CD4-positive, alpha-beta T cell treated with Interleukin-10 for 1 hour (primary cell): ENCODE measurements at regions not wholly inside any gene's neighbourhood (a gene's known extent, or its start where the extent isn't known, plus 50 kb on each side); places are given as distances from the start of the nearest gene placed in this dataset.
"Not testable (repeated sequence)": the region's sequence is repeated elsewhere in the genome, so short reads cannot be mapped to it uniquely, and the experiment has no call there.

Experiments used
- DNase-seq: peaks from one replicate; pipeline ENCODE4 v3.0.0-alpha.2; 2020

DNA sequence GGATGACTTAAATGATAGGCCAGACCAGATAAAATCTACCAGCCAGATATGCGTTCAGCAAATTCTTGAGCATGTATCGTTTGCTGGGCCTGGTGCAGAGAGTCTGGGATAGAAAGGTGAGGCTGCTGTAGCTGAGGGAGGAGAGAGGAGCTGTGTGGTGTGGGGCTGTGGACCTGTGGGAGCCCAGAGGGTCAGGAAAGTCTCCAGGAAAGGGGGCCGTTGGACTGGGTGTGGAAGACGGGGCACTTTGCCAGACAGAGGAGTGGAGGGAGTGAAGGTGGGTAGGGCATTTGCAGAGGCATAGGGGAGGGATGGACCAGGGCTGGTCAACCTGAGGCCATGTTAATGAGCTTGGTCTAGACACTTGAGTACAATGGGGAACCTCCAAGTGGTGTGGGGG is 124.7 kb upstream of the UNC5B start:
- no peak for DNase-seq

DNA sequence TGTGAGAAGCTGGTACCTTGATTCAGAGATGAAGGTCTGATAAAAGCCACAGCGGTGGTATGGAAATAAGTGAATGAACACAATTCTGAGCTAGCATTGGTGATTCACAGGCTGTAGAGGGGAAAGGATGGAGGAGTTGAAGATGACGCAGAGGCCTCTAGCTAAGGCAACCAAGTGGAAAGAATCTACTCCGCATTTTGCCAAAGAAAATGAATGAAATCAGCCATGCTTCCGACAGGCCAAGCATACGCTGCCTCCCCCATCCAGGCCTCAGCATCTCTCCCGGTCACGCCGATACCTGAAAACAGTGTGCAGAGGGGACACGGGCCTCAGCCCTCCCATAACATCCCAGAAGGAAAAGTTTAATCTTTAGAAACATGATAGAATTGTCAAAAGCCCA is 124.3 kb upstream of the UNC5B start:
- DNase-seq = no peak

DNA sequence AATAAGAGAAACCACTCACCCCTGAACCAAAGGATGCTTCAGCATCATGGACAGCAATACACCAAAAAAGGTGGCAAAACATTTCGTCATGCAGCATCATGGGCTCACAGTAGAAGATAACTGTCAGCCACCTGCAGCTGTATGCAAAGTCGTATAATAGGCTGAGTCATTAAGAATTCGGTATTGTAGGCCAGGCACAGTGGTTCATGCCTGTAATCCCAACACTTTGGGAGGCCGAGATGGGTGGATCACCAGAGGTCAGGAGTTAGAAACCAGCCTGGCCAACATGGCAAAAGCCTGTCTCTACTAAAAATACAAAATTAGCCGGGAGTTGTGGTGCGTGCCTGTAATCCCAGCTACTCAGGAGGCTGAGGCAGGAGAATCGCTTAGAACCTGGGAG is 123.8 kb upstream of the UNC5B start:
- not testable (repeated sequence) for DNase-seq

DNA sequence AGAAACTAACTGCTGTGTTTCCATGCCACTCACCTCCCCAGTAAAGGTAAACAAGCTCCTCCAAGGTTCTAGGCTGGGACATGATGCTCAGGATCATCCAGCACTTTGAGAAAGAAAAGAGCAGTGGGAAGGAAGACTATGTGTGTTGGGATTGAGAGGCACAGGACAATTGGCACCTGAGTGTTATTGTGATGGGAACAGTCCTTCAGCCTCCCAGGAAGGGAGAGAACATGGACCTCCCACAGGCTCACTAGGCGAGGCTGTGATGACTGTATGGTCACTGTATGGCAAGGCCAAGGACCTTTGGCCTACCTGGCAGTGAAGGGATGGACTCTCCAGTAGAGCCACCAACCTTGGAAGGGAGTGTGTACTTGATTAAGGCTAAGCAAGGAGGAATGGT is 123.2 kb upstream of the UNC5B start:
- no peak for DNase-seq

DNA sequence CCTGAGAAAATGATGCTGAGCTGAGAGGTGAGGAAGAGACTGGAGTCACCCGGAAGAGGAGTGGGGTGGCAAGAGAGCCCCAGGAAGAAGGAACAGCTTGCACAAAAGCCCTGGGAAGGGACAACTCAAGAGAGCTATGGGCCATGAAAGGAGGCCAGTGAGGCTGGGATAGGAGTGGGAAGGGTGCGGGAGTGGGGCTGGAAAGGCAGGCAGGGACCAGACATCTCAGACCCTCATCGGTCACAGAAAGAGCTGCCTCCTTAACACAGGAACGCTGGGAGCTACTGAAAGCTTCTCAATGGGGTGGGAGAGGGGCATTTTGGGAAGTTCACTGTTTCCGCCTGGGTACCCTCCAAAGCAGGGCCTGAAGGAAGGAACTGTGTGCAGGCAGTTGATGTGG is 122.0 kb upstream of the UNC5B start:
- no peak for DNase-seq

DNA sequence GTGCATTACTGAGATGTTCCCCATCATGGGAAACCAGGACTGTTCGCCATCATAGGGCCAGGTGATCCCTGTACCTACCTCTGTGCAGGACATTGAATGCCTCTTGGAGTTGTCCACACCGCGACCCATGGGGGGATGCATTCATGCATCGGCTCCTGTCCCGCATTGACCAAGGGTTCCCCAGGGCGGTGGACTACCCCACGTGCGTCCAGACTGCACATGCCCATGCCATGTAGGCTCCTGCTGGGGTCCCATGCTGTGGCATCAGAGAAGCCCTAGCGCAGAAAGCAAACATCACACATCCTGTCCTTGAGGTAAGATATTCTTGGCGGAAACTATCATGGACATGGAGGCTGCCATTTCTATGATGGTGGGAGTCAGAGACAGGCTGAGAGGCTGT is 121.6 kb upstream of the UNC5B start:
- DNase-seq = no peak

DNA sequence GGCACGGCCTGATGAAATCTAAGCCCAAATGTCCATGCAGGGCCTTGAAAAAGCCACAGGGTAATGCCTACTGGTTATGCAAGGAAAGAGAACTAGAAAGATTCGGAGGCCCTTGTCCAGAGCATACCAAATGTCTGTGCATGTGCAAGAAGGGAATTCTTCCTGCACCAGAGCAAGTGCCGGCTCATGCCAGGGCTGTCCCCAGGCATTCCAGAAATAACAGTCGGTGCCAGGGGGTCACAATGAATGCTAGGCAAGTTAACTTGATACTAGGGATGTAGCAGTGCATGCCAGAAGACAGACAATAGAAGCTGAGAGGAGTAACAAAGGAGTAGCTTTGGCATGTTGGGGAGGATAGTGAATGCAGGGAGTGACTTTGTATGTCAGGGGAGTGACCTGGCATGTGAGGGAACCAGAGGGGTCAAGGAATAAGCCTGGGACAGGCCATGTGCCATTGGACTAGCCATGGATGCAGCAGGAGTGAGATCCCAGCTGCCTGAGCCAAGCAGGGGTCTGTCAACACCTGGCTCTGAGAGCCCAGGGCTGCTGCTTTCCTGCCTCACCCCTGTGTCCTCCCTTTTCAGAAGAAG is 119.5 kb upstream of the UNC5B start:
- DNase-seq = no peak

DNA sequence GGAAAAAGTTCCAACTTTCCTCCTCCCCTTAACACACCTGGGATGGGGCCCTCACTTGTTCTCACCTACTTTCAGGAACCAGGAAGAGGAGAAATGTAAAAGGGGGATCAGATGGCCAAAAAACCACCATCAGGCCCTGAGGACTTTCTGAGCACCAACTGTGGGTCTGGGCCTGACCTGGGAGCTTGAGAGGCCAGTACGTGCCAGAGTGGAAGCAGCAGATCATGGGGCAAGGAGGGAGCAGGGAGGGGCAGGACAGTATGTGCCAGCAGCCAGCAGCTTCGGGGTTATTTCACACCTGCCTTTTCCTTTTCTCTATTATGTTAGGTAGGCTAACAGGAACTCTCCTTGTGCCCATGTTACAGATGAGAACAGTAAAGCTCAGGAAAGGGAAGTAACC is 118.8 kb upstream of the UNC5B start:
- DNase-seq = no peak

DNA sequence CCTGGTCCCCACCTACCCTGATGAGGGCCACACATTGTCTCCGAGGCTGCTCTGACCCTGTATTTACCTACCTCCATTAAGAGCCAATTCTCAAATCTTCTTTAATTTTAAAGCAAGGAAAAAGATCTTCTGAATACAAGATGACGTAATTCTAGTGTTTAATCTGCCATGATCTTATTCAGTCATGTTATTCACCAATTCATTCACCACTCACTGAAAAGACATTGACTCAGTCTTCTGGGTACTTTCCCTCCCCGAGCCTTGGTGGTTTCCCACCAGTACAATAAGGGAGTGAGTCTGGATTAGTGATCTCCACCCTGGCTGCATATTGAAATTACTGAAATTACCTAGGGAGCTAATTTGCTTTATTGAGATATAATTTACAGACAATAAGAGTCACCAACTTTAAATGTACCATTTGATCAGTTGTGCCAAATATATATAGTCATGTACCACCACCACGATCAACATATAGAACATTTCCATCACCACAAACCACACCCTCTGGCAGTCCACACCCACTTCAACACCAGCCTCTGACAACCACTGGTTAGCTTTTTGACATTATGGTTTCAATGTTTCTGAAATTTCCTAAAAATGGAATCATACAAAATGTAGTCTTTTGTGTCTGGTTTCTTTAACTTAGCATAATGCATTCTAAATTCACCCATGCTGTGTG is 117.5 kb upstream of the UNC5B start:
- DNase-seq = no peak

DNA sequence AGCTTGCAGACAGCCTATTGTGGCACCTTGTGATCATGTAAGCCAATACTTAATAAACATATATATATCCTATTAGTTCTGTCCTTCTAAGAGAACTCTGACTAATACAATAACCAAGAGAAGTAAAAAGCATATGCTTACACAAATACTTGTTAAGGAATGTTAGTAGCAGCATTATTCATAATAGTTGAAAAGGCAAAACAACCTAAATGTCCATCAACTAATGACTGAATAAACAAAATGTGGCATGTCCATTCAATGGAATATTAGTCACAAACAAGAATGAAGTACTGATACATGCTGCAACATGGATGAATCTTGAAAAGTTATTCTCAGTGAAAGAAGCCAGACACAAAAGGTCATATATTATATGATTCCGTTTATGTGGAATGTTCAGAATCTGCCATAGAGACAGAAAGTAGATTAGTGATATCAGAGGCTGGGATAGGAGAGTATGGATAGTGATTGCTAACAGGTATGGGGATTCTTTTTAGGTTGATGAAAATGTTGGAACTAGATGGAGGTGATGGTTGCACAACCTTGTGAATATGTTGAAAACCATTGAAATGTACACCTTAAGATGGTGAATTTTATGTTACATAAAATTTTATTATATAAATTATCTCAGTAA is 112.5 kb upstream of the UNC5B start:
- DNase-seq = no peak

DNA sequence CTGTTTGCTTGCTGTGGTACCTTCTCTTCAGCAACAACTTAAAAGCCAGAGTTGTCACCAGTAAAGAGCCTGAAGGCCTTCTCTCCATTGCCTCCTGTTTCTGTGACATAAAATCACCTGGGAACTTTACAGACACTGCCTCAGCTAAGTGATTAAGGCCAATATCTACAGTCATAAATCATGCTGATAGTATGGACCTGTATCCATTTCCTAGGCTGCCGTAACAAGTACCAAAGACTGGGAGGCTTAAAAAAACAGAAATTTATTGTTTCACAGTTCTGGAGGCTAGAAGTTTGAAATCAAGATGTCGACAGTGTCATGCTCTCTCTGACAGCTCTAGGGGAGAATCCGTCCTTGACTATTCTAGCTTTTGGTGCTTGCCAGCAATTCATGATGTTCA is 108.4 kb upstream of the UNC5B start:
- no peak for DNase-seq

DNA sequence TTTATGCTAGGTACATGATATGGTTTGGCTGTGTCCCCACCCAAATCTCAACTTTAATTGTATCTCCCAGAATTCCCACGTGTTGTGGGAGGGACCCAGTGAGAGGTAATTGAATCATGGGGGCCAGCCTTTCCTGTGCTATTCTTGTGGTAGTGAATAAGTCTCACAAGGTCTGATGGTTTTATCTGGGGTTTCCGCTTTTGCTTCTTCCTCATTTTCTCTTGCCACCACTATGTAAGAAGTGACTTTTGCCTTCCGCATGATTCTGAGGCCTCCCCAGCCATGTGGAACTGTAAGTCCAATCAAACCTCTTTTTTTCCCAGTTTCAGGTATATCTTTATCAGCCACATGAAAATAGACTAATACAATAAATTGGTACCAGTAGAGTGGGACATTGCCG is 106.2 kb upstream of the UNC5B start:
- DNase-seq = peak; percentile 7

DNA sequence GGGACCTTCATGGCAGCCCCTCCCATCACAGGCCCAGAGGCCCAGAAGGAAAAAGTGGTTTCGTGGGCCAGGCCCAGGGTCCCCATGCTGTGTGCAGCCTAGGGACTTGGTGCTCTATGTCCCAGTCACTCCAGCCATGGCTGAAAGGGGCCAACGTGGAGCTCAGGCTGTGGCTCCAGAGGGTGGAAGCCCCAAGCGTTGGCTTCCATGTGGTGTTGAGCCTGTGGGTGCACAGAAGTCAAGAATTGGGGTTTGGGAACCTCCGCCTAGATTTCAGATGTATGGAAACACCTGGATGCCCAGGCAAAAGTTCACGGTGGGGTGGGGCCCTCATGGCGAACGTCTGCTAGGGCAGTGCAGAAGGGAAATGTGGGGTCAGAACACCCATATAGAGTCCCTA is 105.3 kb upstream of the UNC5B start:
- not testable (repeated sequence) for DNase-seq

DNA sequence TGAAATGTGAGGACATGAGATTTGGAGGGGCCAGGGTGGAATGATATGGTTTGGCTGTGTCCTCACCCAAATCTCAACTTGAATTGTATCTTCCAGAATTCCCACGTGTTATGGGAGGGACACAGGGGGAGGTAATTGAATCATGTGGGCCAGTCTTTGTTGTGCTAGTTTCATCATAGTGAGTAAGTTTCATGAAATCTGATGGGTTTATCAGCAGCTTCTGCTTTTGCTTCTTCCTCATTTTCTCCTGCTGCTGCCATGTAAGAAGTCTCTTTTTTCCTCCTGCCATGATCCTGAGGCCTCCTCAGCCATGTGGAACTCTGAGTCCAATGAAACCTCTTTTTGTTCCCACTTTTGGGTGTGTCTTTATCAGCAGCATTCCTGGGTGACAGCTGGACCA is 104.3 kb upstream of the UNC5B start:
- DNase-seq = not testable (repeated sequence)

DNA sequence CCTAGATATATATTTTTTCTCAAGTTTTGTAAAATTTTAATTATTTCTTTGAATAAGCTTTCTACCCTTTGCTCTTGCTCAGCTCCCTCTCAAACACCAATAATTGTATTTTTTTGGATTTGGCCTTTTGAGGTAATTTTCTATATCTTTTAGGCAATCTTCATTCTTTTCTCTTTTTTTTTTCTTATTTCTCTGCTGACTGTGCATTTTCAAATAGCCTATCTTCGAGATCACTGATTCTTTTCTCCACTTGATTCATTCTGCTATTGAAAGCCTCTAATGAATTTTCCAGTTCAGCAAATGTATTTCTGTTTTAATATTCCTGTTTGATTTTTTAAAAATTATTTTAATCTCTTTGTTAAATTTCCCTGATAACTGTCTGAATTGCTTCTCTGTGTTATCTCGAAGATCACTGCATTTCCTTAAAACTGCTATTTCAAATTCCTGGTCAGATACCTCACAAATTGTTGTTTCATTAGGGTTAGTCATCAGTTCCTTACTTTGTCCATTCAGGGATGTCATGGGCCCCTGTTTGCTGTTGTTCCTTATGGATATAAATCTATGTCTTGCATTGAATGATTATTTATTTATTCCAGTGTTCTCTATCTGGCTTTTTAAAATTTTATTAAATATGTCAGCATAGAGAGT is 100.1 kb upstream of the UNC5B start:
- no peak for DNase-seq

DNA sequence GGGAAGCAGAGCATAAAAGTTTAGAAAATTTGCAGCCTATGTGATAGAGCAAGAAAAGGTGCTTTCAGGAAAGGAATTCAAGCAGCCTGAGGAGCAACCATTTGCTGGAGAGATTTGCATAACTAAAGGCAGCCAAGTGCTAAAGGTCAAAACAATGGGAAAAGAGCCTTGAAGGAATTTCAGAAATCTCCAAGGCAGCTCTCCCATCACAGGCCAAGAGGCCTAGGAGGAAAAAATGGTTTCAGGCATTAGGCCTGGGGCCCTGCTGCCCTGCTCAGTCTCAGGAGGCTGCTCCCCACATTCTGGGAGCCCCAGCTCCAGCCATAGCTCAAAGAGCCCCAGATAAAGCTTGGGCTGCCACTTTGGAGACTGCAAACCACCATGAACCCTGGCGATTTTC is 95.9 kb upstream of the UNC5B start:
- no peak for DNase-seq

DNA sequence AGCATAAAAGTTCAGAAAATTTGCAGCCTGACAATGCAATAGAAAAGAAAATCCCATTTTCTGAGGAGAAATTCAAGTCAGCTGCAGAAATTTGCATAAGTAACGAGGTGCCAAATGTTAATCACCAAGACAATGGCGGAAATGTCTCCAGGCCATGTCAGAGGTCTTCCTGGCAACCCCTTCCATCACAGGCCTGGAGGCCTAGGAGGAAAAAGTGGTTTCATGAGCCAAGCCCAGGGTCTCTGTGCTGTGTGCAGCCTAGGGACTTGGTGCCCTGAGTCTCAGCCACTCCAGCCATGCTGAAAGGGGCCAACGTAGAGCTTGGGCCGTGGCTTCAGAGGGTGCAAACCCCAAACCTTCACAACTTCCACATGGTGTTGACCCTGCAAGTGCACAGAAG is 94.8 kb upstream of the UNC5B start:
- not testable (repeated sequence) for DNase-seq

DNA sequence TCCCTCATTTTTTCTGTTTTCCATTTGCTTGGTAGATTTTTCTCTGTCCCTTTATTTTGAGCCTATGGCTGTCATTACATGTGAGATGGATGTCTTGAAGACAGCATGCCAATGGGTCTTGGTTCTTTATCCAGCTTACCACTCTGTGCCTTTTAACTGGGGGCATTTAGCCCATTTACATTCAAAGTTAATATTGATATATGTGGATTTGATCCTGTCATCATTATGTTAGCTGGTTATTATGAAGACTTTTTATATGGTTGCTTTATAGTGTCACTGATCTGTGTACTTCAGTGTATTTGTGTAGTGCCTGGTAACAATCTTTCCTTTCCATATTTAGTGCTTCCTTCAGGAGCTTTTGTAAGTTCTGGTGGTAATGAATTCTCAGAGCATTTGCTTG is 89.3 kb upstream of the UNC5B start:
- DNase-seq = no peak

DNA sequence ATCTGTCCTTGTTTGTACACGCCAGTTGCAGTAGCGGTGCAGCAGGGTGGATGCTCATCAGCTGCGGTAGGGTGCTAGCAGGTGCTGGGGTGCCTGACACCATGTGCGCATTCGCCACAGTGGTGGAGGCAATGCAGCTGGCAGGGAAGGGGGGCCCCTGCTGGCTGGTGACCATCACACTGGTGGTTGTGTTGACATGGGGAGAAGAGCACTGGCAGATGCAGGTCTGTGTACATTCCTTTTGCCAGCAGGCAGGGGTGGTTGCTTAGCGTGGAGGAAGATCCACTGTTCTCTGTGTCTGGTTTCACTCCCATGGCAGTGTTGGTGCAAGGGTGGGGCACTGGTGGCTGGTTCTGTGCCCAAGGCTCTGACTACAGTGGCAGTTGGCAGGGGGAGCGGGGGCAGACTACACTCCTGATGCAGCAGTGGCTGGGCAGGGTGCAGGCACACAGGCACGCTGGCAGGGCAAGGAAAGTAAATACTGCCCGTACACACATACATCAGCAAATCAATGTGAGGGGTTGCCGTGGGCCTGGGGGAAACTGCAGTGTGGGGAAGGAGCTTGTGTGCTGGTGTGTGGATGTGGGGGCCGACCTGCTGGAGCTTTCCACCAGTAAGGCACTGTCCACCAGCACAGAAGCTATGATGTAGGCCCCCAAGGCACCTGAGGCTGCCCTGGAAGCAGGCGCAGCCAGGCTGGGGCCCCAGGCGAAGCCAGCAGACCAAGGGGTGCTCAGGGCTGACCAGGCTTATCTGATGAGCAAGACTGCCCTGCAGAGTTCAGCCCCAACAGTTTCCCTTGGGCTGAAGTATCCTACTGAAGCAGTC is 87.2 kb upstream of the UNC5B start:
- DNase-seq = no peak

DNA sequence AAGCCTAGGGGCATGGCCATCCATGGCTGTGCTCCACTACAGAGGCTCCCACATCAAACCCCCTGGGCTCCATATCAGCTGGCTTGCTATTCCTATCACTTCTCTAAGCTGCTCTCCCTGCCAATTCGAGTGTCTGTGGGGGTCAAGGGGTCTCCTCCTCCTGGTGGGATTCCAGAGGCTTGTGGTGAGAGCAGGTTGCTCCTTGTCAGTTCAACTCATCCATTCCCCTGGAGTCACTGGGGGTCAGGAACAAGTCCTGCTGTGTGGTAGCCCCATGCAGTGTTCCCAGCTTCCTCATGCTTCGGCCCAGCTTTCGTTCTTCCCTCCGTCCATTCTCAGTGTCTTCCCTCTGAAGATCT is 86.6 kb upstream of the UNC5B start:
- no peak for DNase-seq

DNA sequence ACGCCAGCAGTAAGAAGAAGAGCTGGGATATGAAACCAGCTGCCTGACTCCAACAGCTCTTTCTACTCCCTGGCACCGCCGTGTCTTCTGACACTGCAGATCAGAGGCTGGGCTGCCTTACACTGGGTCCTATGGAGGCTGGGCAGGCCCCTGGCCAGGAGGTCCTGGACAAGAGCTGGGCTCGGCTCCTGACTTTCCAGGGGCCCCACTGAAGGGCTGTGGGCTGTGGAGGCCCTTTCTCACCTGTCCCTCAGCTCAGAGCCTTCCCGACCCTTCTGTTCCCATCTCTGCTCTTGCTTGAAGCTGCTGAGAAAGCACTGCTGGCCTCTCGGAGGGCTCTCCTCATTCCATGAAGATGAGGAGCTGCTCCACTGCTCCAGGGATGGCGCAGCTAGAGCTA is 85.9 kb upstream of the UNC5B start:
- no peak for DNase-seq

DNA sequence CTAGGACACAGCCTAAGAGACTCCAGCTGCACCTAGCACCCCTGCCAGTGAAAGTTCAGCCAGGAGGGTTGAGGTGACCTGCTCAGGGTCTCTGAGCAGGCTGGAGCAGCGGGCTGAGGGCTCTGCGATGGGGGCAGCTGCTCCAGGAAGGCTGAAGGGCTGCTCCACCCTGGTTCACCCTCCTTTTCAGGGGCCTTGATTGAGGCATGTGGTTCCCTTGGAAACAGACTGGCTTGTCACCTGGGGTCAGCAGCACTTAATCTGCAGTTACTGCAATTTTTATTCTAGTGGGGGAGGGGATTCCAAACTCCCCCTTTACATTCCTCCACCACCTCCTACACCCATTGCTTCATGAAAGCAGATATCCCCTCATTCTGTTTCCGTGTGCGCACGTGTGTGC is 85.3 kb upstream of the UNC5B start:
- no peak for DNase-seq

DNA sequence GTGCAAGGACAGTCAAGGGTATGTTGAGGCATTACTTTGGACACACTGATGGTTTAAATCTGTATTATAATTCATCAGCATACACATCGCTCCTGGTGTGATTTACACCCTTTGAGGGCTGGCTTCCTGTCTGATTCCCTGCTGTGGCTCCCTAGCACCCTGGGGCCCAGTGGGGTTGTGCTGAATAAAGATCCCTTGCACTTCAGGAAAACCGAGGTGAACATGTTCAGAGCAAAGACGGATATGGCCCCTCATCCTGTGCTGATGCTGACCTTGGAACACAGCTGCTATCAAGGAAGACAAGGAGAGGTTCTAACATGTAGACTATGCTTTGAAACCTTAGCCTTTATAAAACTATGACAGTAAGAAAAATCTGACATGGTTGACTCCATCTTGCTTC is 84.6 kb upstream of the UNC5B start:
- DNase-seq = no peak
